DOHH2 (cell line): ENCODE measurements at regions not wholly inside any gene's neighbourhood (a gene's known extent, or its start where the extent isn't known, plus 50 kb on each side); places are given as distances from the start of the nearest gene placed in this dataset.

Experiments used
- H3F3A ChIP-seq: fragments of 200-600 bp; sonication (generic), shearing (Covaris generic); 2 replicates; pipeline ENCODE4 v1.6.0; 2016; ENCODE audit warnings: antibody characterized with exemption, mild to moderate bottlenecking; ENCODE audit not compliant: control insufficient read depth, insufficient read depth
- H3K27ac ChIP-seq: fragments of 200-600 bp; sonication (generic); 2 replicates; pipeline ENCODE4 v1.5.1; 2014; ENCODE audit warnings: low read depth, mild to moderate bottlenecking, low read length, moderate library complexity
- H3K27me3 ChIP-seq: fragments of 200-600 bp; sonication (generic); 2 replicates; pipeline ENCODE4 v1.6.1; 2014; ENCODE audit warnings: mild to moderate bottlenecking, low read length, mixed read lengths; ENCODE audit not compliant: control insufficient read depth
- H3K36me3 ChIP-seq: fragments of 200-600 bp; sonication (generic); 2 replicates; pipeline ENCODE4 v1.6.1; 2014; ENCODE audit warnings: mild to moderate bottlenecking, low read length, moderate library complexity, mixed read lengths; ENCODE audit not compliant: control insufficient read depth
- H3K4me1 ChIP-seq: fragments of 200-600 bp; sonication (generic); 2 replicates; pipeline ENCODE4 v1.6.1; 2014; ENCODE audit warnings: mild to moderate bottlenecking, low read length, mixed read lengths; ENCODE audit not compliant: control insufficient read depth
- H3K4me2 ChIP-seq: fragments of 200-600 bp; sonication (generic); 2 replicates; pipeline ENCODE4 v1.6.0; 2014; ENCODE audit warnings: mild to moderate bottlenecking, low read length, moderate library complexity
- H3K4me3 ChIP-seq: fragments of 200-600 bp; sonication (generic); 2 replicates; pipeline ENCODE4 v1.5.1; 2014; ENCODE audit warnings: mild to moderate bottlenecking, low read length, mixed read lengths
- H3K79me2 ChIP-seq: fragments of 200-600 bp; sonication (generic); 2 replicates; pipeline ENCODE4 v1.6.1; 2014; ENCODE audit warnings: mild to moderate bottlenecking, low read length, mixed read lengths; ENCODE audit not compliant: control insufficient read depth
- H3K9me2 ChIP-seq: fragments of 200-600 bp; sonication (generic); replicated peaks from 2 replicates; pipeline ENCODE4 v1.6.1; 2014; ENCODE audit warnings: mild to moderate bottlenecking, low read length, mixed read lengths; ENCODE audit not compliant: control insufficient read depth
- H3K9me3 ChIP-seq: fragments of 200-600 bp; sonication (generic); 2 replicates; pipeline ENCODE4 v1.6.1; 2014; ENCODE audit warnings: antibody characterized with exemption, low read length, mixed read lengths; ENCODE audit not compliant: control insufficient read depth, insufficient read depth
- H4K20me1 ChIP-seq: fragments of 200-600 bp; sonication (generic); 2 replicates; pipeline ENCODE4 v1.6.0; 2014; ENCODE audit warnings: low read depth, mild to moderate bottlenecking, antibody characterized with exemption, low read length, moderate library complexity; ENCODE audit not compliant: control insufficient read depth, insufficient read depth
- CTCF ChIP-seq: fragments of 200-600 bp; sonication (generic); IDR thresholded peaks from one replicate; pipeline ENCODE4 v1.5.1; 2014; ENCODE audit warnings: antibody characterized with exemption, mild to moderate bottlenecking, low read depth, low read length; ENCODE audit not compliant: poor library complexity, severe bottlenecking
- EZH2phosphoT487 ChIP-seq: fragments of 200-600 bp; sonication (generic); IDR thresholded peaks from 2 replicates; pipeline ENCODE4 v1.6.1; 2017; ENCODE audit warnings: borderline replicate concordance, mild to moderate bottlenecking, antibody characterized with exemption, low read length, moderate library complexity, mixed read lengths

GRCh38 chr3:31004025-31004678 lies 109.7 kb upstream of the GADL1 start:
- H3K4me2 ChIP-seq, result no peak overlapping the region
- no peaks in the 10 kb centered on the region for H3K79me2 ChIP-seq
- H3K4me3 ChIP-seq, result no peak overlapping the region
- H3K27me3 ChIP-seq, result 0 out of 2 replicates have a peak, but pooled peaks cover 2% of the 10 kb centered on the region
- H3K36me3 ChIP-seq, result no peaks in the 10 kb centered on the region
- no peaks in the 10 kb centered on the region for H3K9me3 ChIP-seq
- TF ChIP-seq EZH2phosphoT487 (no peak), CTCF (no peak)
- no peaks in the 10 kb centered on the region for H3F3A ChIP-seq
- no peaks in the 10 kb centered on the region for H4K20me1 ChIP-seq
- H3K9me2 ChIP-seq, result no peaks in the 10 kb centered on the region
- H3K4me1 ChIP-seq, result no peaks in the 10 kb centered on the region
- H3K27ac ChIP-seq, result no peak overlapping the region

GRCh38 chr3:31008994-31009393 lies 114.5 kb upstream of the GADL1 start:
- Histone ChIP-seq H3K9me3 (no peaks in the 10 kb centered on the region), H3K4me1 (no peaks in the 10 kb centered on the region), H3K27me3 (0 out of 2 replicates have a peak, but pooled peaks cover 2% of the 10 kb centered on the region), H3K4me2 (no peak overlapping the region), H3K79me2 (no peaks in the 10 kb centered on the region), H3K9me2 (no peaks in the 10 kb centered on the region), H3K36me3 (no peaks in the 10 kb centered on the region), H3F3A (no peaks in the 10 kb centered on the region), H3K27ac (no peak overlapping the region), H3K4me3 (no peak overlapping the region), H4K20me1 (no peaks in the 10 kb centered on the region)
- TF ChIP-seq CTCF, result no peak
- no peak for TF ChIP-seq EZH2phosphoT487

- Histone ChIP-seq H3K9me3 (no peaks in the 10 kb centered on the region), H3K27ac (no peak overlapping the region), H4K20me1 (no peaks in the 10 kb centered on the region), H3K9me2 (no peaks in the 10 kb centered on the region), H3K27me3 (no peaks in the 10 kb centered on the region), H3K4me2 (no peak overlapping the region), H3K4me3 (no peak overlapping the region), H3K4me1 (no peaks in the 10 kb centered on the region), H3F3A (no peaks in the 10 kb centered on the region), H3K36me3 (no peaks in the 10 kb centered on the region), H3K79me2 (no peaks in the 10 kb centered on the region)
- TF ChIP-seq CTCF (no peak), EZH2phosphoT487 (no peak)
Measured at GRCh38 chr3:31009881-31010280, 115.4 kb upstream of the GADL1 start.
